PC-3 (cell line): ENCODE measurements at regions not wholly inside any gene's neighbourhood (a gene's known extent, or its start where the extent isn't known, plus 50 kb on each side); places are given as distances from the start of the nearest gene placed in this dataset.

ENCODE experiments used
- EZH2 ChIP-seq: fragments of 300-600 bp; sonication (generic); IDR thresholded peaks from one replicate; pipeline ENCODE4 v1.6.1; 2017; ENCODE audit warnings: antibody characterized with exemption, mild to moderate bottlenecking, low read length; ENCODE audit not compliant: unreplicated experiment
- EZH2phosphoT487 ChIP-seq: fragments of 300-600 bp; sonication (generic); IDR thresholded peaks from 2 replicates; pipeline ENCODE4 v1.6.1; 2018; ENCODE audit warnings: mild to moderate bottlenecking, antibody characterized with exemption, low read length, borderline replicate concordance
- TF ChIP-seq, protein P1 (sequence below): fragments of 300-600 bp; sonication (generic); conservative IDR thresholded peaks from 2 replicates; pipeline ENCODE4 v1.5.1; 2017; ENCODE audit warnings: antibody characterized with exemption, low read depth, mild to moderate bottlenecking, low read length

DNA sequence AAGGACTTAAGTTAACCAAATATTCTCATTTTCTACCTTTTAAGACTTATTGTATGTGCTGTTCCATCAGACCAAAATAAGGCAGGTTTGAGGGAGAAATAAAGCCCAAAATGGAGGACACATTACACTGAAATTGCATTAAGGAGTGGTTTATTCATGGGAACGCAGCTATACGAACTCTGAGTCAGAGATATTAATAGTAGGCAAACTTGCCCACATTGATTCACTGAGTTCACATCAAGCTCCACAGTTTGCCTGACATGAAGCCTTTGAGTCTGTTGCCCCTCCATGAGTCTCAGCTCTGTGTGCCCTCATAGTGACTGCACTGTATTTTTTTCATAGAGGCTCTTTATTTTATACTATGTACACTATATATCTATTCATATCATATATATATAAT, 135.0 kb upstream of the SNX2 start:
- TF ChIP-seq, protein P1, sequence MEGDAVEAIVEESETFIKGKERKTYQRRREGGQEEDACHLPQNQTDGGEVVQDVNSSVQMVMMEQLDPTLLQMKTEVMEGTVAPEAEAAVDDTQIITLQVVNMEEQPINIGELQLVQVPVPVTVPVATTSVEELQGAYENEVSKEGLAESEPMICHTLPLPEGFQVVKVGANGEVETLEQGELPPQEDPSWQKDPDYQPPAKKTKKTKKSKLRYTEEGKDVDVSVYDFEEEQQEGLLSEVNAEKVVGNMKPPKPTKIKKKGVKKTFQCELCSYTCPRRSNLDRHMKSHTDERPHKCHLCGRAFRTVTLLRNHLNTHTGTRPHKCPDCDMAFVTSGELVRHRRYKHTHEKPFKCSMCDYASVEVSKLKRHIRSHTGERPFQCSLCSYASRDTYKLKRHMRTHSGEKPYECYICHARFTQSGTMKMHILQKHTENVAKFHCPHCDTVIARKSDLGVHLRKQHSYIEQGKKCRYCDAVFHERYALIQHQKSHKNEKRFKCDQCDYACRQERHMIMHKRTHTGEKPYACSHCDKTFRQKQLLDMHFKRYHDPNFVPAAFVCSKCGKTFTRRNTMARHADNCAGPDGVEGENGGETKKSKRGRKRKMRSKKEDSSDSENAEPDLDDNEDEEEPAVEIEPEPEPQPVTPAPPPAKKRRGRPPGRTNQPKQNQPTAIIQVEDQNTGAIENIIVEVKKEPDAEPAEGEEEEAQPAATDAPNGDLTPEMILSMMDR, result no peak
- TF ChIP-seq EZH2 (no peak), EZH2phosphoT487 (no peak)
